Stimulated activated CD8-positive, alpha-beta memory T cell treated with anti-CD3 and anti-CD28 coated beads, Interleukin-15, amount 100 ng/mL, for 48 hours (primary cell): ENCODE measurements at regions not wholly inside any gene's neighbourhood (a gene's known extent, or its start where the extent isn't known, plus 50 kb on each side); places are given as distances from the start of the nearest gene placed in this dataset.

Experiments used
- DNase-seq, 2 donors: peaks; one replicate each; pipeline ENCODE4 v3.0.0-alpha.2; 2020; ENCODE audit warnings: low read depth in 2 of 2

GRCh38 chr5:174159327-174160114, 114.0 kb downstream of the NSG2 start:
- no peak for DNase-seq

- DNase-seq = no peak
Observed at GRCh38 chr5:174165406-174165805, 119.9 kb downstream of the NSG2 start.

- DNase-seq = no peak
Observed at GRCh38 chr5:174166231-174167079, 120.9 kb downstream of the NSG2 start.

DNA sequence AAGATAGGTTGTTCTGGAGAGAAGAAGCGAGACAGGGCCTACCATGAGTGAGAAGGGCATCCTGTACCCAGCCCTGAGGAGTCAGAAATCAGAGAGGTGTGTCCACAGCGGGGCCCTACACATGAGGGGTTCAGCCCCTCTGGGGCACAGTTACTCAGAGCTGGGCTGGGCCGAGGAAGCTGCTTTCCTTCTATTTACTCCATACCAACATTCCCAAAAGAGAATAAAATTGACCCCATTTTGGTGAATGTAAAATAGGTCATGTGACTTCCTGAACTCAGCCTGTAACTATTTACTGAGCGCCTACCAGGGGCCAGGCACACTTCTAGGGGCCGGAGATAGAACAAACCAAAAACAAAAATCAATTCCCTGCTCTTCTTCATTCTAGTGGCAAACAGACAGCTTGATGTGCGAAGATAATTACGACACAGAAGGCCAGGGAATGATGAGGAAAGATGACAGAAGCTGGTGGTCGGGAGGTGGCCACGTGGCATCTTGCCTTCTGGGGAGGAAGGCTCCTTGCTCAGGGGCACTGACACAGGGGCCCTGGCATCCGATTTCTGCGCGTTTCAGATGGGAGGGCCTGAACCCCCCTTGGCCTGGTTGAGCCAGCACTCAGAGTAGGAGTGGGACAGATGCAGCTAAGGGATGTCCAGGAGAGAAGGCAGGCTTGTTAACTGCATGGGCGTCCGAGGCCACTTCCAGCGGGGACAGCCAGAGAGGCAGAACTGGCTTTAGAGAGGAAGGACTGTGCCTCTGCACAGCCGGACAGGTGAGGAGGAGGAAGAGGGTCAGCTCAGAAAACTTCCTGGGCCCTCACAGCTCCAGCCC, 121.8 kb downstream of the NSG2 start:
- DNase-seq = no peak

GRCh38 chr5:174172152-174172551, 126.6 kb downstream of the NSG2 start:
- DNase-seq = no peak

GRCh38 chr5:174172566-174172965, 127.1 kb downstream of the NSG2 start:
- DNase-seq = no peak

DNA sequence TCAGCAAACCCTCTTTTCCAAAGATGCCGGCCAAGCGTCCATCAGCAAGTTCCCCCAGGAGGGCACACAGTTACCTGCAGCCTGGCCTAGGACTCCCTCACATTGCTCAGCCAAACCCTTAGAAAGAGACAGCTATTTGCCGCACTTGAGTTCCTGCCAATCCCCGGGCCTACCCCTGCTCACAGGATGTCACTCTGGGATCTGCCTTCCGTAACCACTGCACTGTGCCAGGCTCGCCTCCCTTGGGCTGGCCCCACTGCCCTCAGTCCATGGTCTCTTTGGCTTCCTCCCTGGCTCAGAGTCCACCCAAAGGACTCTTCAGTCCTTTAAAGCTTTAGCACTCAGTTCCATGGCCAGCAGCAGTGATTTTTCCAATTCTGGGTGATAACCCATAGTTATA, 128.3 kb downstream of the NSG2 start:
- no peak for DNase-seq

GRCh38 chr5:174175716-174176268, 130.3 kb downstream of the NSG2 start:
- no peak for DNase-seq

- DNase-seq = no peak
Observed at GRCh38 chr5:174176511-174176910, 131.0 kb downstream of the NSG2 start.

DNA sequence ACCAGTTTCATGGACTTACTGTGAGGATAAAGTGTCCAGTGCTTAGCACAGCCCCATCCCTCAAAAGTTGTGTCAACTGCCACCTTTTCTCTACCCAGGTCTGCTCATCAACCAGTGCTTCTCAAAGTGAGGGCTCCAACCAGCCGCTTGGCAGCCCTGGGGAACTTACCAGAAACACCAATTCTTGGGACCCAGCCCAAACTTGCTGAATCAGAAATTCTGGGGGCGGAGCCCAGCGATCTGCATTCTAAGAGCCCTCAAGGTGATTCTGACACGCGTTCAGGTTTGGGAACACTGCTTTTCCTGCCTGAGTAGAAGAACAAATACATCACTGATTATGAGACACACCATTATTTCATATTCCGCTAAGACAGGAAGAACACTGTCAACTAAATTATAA, 132.0 kb downstream of the NSG2 start:
- DNase-seq = no peak

DNA sequence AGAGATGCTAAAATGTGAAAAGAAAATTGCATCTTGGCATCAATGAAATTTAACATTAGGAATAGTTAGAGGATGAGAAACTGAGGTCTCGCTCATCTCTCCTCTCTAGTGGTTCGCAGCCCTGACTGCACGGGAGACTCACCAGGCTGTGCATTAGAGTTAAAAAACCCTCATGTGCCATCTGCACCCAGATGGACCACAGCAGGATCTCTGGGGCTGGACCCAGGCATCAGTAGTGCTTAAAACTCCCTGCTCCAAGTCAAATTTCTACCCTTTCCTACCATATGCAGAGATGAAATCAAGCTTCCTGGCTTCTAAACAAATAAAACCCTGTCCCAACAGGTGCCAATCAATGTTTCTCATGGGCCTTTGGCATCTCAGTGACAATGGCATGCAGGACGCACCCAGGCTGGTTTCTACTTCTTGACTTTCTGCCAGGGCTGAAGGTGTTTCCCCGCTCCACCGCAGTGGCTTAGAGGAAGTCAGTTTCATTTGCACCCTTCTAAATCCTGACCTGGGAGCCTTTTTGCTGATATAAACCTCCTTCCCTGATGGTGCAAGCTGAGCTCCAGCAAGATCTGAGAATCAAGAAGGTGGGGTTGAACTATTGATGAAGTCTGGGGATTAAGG, 132.6 kb downstream of the NSG2 start:
- DNase-seq = no peak

DNA sequence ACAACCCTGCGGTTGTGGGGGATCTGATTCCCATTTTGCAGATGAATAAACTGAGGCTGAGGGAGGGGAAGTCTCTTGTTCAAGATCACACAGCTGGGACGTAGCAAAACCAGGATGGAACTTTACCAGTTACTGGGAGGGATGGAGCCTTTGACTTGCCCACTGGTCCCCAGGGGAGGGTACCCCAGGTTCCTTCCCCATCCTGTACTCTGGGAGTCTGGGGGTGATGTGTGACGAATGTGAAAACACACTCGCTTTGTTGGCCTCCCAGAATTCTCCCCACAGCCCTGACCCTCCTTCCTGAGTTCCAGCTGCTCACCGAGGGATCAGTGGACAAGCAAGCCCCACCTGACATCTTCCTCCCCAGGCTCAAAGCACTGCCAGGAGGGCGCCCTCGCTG, 135.1 kb downstream of the NSG2 start:
- DNase-seq = no peak

DNA sequence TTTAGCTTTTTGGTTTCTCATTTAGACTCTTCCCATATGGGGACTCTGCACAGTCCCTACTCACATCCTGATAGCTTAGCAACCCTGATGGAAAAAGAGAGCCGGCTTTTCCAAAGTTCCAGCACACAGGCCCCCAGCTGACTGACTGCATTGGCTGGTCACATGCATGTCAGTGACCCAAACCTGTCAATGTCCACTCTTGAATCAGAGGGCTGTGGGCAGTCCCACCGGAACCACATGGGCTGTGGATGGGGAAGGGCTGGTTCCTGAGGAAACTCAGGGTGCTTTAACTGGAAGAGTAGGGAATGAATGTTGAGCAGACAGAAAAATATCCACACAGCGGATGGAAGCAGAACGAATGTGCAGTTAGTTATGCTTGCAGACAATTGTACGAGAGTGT, 136.6 kb downstream of the NSG2 start:
- no peak for DNase-seq

DNA sequence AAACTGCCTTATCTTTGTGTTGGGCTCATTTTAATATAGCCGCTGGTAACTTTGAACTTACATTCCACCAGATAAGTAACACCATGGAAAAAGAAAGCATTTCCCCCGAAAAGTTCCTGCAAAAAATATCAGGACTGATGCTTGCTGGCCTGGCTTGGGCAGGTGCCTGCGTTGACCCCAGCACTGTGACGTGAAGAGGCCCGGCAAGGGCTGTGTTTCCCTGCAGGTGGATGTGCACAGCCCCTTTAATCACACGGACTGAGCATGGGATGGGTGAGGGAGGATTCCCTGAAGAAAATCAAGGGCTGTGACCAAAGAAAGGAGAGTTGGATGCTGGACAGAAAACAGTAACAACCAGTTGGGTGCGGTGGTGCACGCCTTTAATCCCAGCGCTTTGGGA, 138.2 kb downstream of the NSG2 start:
- no peak for DNase-seq

- DNase-seq = no peak
Observed at GRCh38 chr5:174185506-174185905, 140.0 kb downstream of the NSG2 start.

- DNase-seq = no peak
Observed at GRCh38 chr5:174186096-174186695, 140.7 kb downstream of the NSG2 start.

DNA sequence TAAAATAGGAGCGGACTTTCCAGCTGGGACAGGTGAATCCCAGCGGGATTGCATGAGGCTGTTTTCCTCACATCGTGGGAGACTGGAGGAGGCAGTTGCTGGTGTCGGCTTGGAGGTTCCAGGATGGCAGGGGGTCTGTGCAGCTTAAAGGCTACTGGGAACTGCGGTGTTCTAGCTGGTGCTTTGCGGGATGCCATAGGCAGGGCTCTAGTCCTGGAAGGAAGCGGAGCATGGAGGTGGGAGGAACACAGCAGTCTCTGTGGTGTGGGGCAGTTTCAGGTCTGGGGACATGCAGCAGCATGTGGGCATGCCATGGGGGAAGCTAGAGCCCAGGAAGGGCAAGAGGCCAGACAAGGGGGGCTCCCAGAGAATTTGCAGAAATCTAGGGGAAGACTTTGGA, 141.5 kb downstream of the NSG2 start:
- DNase-seq = no peak

- DNase-seq = no peak
Observed at GRCh38 chr5:174187481-174187880, 142.0 kb downstream of the NSG2 start.

DNA sequence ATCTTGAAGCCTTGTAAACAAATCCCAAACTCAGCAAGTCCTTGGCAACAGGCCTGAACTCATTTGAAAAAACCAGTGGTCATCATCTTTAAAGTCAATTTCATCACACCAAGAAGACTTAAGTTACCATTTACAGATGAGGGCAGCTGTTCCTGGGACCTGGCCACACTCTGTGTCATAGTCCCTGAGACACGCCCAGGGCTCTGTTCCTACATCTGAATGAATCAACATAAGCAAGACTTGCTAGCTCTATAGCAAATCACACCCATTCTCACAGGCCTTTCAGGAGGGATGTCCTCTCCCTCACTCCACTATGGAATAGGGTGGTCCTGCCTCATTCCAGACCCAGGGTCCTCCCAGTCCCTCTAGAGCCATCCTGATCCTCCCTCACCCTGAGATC, 142.8 kb downstream of the NSG2 start:
- DNase-seq = no peak

DNA sequence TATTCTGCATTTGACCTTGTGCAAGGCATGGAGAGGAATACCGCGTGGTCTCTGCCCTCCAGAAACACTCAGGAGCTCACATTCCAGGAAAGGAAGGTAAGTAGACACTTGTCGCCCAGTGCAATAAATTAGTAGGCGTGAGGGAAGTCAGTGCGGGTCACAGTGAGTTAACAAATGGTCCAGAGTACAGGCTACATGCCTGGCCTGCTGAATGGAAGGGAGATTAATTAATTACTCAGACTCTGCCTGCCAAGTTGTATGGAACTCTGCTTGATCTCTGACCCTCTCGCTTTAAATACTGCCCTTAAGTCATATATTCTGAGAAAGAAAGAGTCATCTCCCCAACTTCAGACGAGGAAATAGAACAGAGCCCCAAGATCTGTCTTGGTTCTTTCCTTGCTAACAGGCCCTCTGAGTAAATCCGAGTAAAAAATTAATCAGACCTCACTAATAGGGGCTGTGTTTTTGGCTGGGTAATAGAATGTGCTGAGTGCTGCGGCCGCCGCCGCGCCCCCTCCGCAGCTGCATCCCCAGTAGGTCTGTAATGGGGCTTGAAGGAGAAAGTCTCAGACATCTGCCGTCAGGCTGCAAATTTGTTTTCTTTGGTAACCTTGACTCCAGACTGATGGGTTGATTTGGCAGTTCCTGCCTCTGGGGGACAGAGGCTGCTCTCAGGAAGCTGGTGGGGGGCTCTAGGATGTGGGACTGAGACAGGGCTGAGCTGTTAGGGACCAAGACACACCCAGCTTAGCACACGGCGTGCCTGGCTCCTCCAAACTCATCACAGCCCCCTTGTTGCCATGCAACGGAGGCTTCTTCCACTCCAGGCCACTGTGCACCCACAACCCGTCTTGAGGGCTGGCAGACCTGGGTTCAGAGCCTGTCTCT, 144.4 kb downstream of the NSG2 start:
- no peak for DNase-seq
